SU-DHL-6 (cell line): ENCODE measurements at regions not wholly inside any gene's neighbourhood (a gene's known extent, or its start where the extent isn't known, plus 50 kb on each side); places are given as distances from the start of the nearest gene placed in this dataset.

Experiments used
- CTCF ChIP-seq: fragments of 200-600 bp; sonication (generic); IDR thresholded peaks from one replicate; pipeline ENCODE4 v1.5.1; 2017; ENCODE audit warnings: antibody characterized with exemption, mild to moderate bottlenecking, low read length, moderate library complexity; ENCODE audit not compliant: insufficient read depth, poor library complexity, severe bottlenecking
- EZH2phosphoT487 ChIP-seq: fragments of 200-600 bp; sonication (generic), shearing (Covaris generic); conservative IDR thresholded peaks from 2 replicates; pipeline ENCODE4 v1.6.1; 2018; ENCODE audit warnings: mild to moderate bottlenecking, antibody characterized with exemption, low read length, moderate library complexity, mixed read lengths

- TF ChIP-seq CTCF (no peak), EZH2phosphoT487 (no peak)
These were observed 172.3 kb downstream of the ADGRL4 start for GRCh38 chr1:78834201-78834741.
